Smooth muscle cell (in vitro differentiated cells): ENCODE measurements at regions not wholly inside any gene's neighbourhood (a gene's known extent, or its start where the extent isn't known, plus 50 kb on each side); places are given as distances from the start of the nearest gene placed in this dataset.

Source experiments
- DNase-seq: peaks from one replicate; lab custom pipeline; 2025; ENCODE audit not compliant: unreplicated experiment; lab: John Stamatoyannopoulos, UW
- H2AFZ ChIP-seq: fragments of 200-600 bp; sonication (generic); 2 replicates; pipeline ENCODE4 v1.6.0; 2016; ENCODE audit warnings: antibody characterized with exemption, low read depth, mild to moderate bottlenecking
- H3F3A ChIP-seq: fragments of 200-600 bp; sonication (generic); 2 replicates; pipeline ENCODE4 v1.6.0; 2017; ENCODE audit warnings: antibody characterized with exemption, low read depth
- H3K27ac ChIP-seq: fragments of 200-600 bp; sonication (generic); 2 replicates; pipeline ENCODE4 v1.5.1; 2016; ENCODE audit warnings: low read depth, mild to moderate bottlenecking
- H3K27me3 ChIP-seq: fragments of 200-600 bp; sonication (generic); 2 replicates; pipeline ENCODE4 v1.6.1; 2016; ENCODE audit warnings: low read depth, mild to moderate bottlenecking
- H3K36me3 ChIP-seq: fragments of 200-600 bp; sonication (generic); 2 replicates; pipeline ENCODE4 v1.5.1; 2016; ENCODE audit warnings: low read depth
- H3K4me1 ChIP-seq: fragments of 200-600 bp; sonication (generic); 2 replicates; pipeline ENCODE4 v1.5.1; 2016; ENCODE audit warnings: low read depth
- H3K4me2 ChIP-seq: fragments of 200-600 bp; sonication (generic); 2 replicates; pipeline ENCODE4 v1.6.0; 2016; ENCODE audit warnings: mild to moderate bottlenecking
- H3K4me3 ChIP-seq: fragments of 200-600 bp; sonication (generic); 2 replicates; pipeline ENCODE4 v1.5.1; 2016; ENCODE audit warnings: mild to moderate bottlenecking
- H3K79me2 ChIP-seq: fragments of 200-600 bp; sonication (generic); 2 replicates; pipeline ENCODE4 v1.6.0; 2016; ENCODE audit warnings: low read depth, mild to moderate bottlenecking
- H3K9ac ChIP-seq: fragments of 200-600 bp; sonication (generic); 2 replicates; pipeline ENCODE4 v1.6.0; 2016; ENCODE audit warnings: low read depth
- H3K9me3 ChIP-seq: fragments of 200-600 bp; sonication (generic); replicated peaks from 2 replicates; pipeline ENCODE4 v1.5.1; 2016; ENCODE audit warnings: low read depth
- H4K20me1 ChIP-seq: fragments of 200-600 bp; sonication (generic); 2 replicates; pipeline ENCODE4 v1.6.0; 2016; ENCODE audit warnings: low read depth
- CTCF ChIP-seq: fragments of 200-600 bp; sonication (generic); IDR thresholded peaks from 2 replicates; pipeline ENCODE4 v1.5.1; 2017; ENCODE audit warnings: borderline replicate concordance, mild to moderate bottlenecking, antibody characterized with exemption; ENCODE audit not compliant: insufficient read depth, poor library complexity, severe bottlenecking
- WGBS: methylation state at CpG from one replicate; pipeline ENCODE4 v1.1.7; 2016; ENCODE audit warnings: low lambda C conversion rate; 5-methylcytosine and 5-hydroxymethylcytosine counted together

GRCh38 chr2:49837561-49838293 lies 683.4 kb upstream of the FSHR start:
- H3K4me3 ChIP-seq = no peak overlapping the region
- no peak overlapping the region for H3K27ac ChIP-seq
- H3K36me3 ChIP-seq = no peaks in the 10 kb centered on the region
- H4K20me1 ChIP-seq = no peaks in the 10 kb centered on the region
- no peaks in the 10 kb centered on the region for H3K79me2 ChIP-seq
- H3F3A ChIP-seq = peaks cover 3% of the 10 kb centered on the region
- peak overlapping the region; percentile 7 for H3K4me2 ChIP-seq
- TF ChIP-seq CTCF = no peak
- peak overlapping the region; percentile 17 for H2AFZ ChIP-seq
- 41% methylated on average over 7 of the region's 7 CpGs for WGBS
- H3K9ac ChIP-seq = no peak overlapping the region
- no peak for DNase-seq
- H3K9me3 ChIP-seq = no peaks in the 10 kb centered on the region
- H3K4me1 ChIP-seq = peaks cover 4% of the 10 kb centered on the region
- H3K27me3 ChIP-seq = peaks cover 4% of the 10 kb centered on the region

- H4K20me1 ChIP-seq = no peaks in the 10 kb centered on the region
- peaks cover 4% of the 10 kb centered on the region for H3K4me1 ChIP-seq
- no peaks in the 10 kb centered on the region for H3K9me3 ChIP-seq
- H3K9ac ChIP-seq = no peak overlapping the region
- TF ChIP-seq CTCF = no peak
- H3K27me3 ChIP-seq = peaks cover 4% of the 10 kb centered on the region
- H3K36me3 ChIP-seq = no peaks in the 10 kb centered on the region
- no peaks in the 10 kb centered on the region for H3K79me2 ChIP-seq
- no peak for DNase-seq
- no peak overlapping the region for H3K27ac ChIP-seq
- no peak overlapping the region for H3K4me3 ChIP-seq
- no peak overlapping the region for H2AFZ ChIP-seq
- 85% methylated on average over 3 of the region's 3 CpGs for WGBS
- H3K4me2 ChIP-seq = no peak overlapping the region
- H3F3A ChIP-seq = peaks cover 6% of the 10 kb centered on the region
Measured at GRCh38 chr2:49836017-49836416, 681.7 kb upstream of the FSHR start.

DNA sequence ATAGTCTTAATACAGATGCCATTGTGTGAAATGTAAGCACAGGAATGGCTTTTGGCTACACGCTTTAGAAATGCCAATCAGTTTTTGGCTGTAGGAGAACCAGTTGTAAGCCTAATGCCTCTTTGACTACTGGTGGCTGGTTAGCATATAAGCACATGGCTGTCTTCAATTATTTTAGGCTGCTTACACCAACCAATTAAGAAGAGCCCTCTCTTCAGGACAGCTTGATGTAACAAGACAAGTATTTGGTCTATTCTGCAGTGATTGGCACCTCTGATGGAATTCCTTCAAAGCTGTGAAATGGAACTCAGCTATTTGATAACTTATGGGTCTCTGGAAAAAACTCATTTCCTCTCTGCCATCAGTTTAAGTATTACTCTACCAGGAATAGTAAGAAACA lies 680.1 kb upstream of the FSHR start:
- no peaks in the 10 kb centered on the region for H3K27me3 ChIP-seq
- no peaks in the 10 kb centered on the region for H4K20me1 ChIP-seq
- no peaks in the 10 kb centered on the region for H3K4me1 ChIP-seq
- H3K9me3 ChIP-seq = no peaks in the 10 kb centered on the region
- H3K79me2 ChIP-seq = no peaks in the 10 kb centered on the region
- no peak for DNase-seq
- H3K36me3 ChIP-seq = no peaks in the 10 kb centered on the region
- H3K9ac ChIP-seq = no peak overlapping the region
- no peak overlapping the region for H3K4me3 ChIP-seq
- TF ChIP-seq CTCF = no peak
- H3F3A ChIP-seq = peaks cover 6% of the 10 kb centered on the region
- H3K27ac ChIP-seq = no peak overlapping the region
- no peak overlapping the region for H2AFZ ChIP-seq
- 94% methylated on average over 1 of the region's 1 CpG for WGBS
- H3K4me2 ChIP-seq = no peak overlapping the region

DNA sequence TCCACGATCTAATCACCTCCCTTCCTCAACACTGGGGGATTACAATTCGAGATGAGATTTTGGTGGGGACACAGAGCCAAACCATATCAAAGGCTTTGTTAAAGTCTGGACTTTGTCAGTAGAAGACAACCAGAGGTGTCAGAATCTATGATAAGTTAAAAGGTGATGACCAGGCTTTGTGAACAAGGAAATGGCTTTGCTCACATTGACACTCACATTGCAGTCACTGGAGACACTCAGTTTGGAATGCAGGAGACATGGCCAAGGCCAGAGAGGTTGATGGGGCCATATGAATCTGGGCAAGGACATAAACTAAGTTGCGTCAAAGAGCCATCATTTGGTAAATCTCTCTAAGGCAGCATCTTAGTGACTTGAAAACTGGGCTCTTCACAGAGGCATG lies 678.2 kb upstream of the FSHR start:
- no peaks in the 10 kb centered on the region for H3K79me2 ChIP-seq
- 25% methylated on average over 3 of the region's 3 CpGs for WGBS

More for the DNA sequence above, 678.2 kb upstream of the FSHR start:
- no peaks in the 10 kb centered on the region for H3K4me1 ChIP-seq
- H2AFZ ChIP-seq = no peak overlapping the region
- H3K36me3 ChIP-seq = no peaks in the 10 kb centered on the region
- H3K4me3 ChIP-seq = no peak overlapping the region
- no peaks in the 10 kb centered on the region for H4K20me1 ChIP-seq
- no peak for DNase-seq
- H3K9ac ChIP-seq = no peak overlapping the region
- peak overlapping the region; percentile 10 for H3K4me2 ChIP-seq
- no peak for TF ChIP-seq CTCF
- peaks cover 6% of the 10 kb centered on the region for H3F3A ChIP-seq
- no peaks in the 10 kb centered on the region for H3K27me3 ChIP-seq
- no peaks in the 10 kb centered on the region for H3K9me3 ChIP-seq
- no peak overlapping the region for H3K27ac ChIP-seq
